ENCODE measurements at regions not wholly inside any gene's neighbourhood (a gene's known extent, or its start where the extent isn't known, plus 50 kb on each side); places are given as distances from the start of the nearest gene placed in this dataset.

- TF ChIP-seq CHD7 (IDR thresholded peaks at IDR 0.05; ENCODE audit: insufficient replicate concordance, low read length): no peak
These were observed 360.5 kb upstream of the PIK3C3 start (continued) for GRCh38 chr18:41594582-41594981.

Measured in H1 (cell line).